GM12892 (cell line): ENCODE measurements at regions not wholly inside any gene's neighbourhood (a gene's known extent, or its start where the extent isn't known, plus 50 kb on each side); places are given as distances from the start of the nearest gene placed in this dataset.

Experiments
- POLR2A ChIP-seq: IDR thresholded peaks from 2 replicates; pipeline ENCODE4 v1.6.1; 2011; ENCODE audit warnings: low read depth, low read length, control low read depth
- POLR2AphosphoS5 ChIP-seq: IDR thresholded peaks from 2 replicates; pipeline ENCODE4 v1.6.1; 2011; ENCODE audit warnings: low read depth, low read length, control low read depth
- TAF1 ChIP-seq: IDR thresholded peaks from 2 replicates; pipeline ENCODE4 v1.6.1; 2011; ENCODE audit warnings: low read depth, mild to moderate bottlenecking, control low read depth, low read length, borderline replicate concordance

GRCh38 chr9:14380061-14380836 lies 66.3 kb upstream of the NFIB start:
- TF ChIP-seq TAF1 (no peak), POLR2A (no peak), POLR2AphosphoS5 (no peak)
